WTC11 (cell line): ENCODE measurements at regions not wholly inside any gene's neighbourhood (a gene's known extent, or its start where the extent isn't known, plus 50 kb on each side); places are given as distances from the start of the nearest gene placed in this dataset.

Experiments used
- CREB1 ChIP-seq: sonication (generic); formaldehyde crosslinking; IDR thresholded peaks from 2 replicates; pipeline ENCODE4 v1.8.0; 2023; ENCODE audit warnings: mild to moderate bottlenecking, missing genetic modification reagents
- ELF4 ChIP-seq: sonication (generic); formaldehyde crosslinking; IDR thresholded peaks from 2 replicates; pipeline ENCODE4 v1.8.1; 2022; ENCODE audit warnings: low read depth, mild to moderate bottlenecking, moderate library complexity, missing genetic modification reagents
- ESRRA ChIP-seq: sonication (generic); formaldehyde crosslinking; IDR thresholded peaks from 2 replicates; pipeline ENCODE4 v1.8.1; 2022; ENCODE audit warnings: mild to moderate bottlenecking, missing genetic modification reagents, borderline replicate concordance
- JUN ChIP-seq: sonication (generic); formaldehyde crosslinking; IDR thresholded peaks from 2 replicates; pipeline ENCODE4 v1.8.0; 2023; ENCODE audit warnings: mild to moderate bottlenecking, missing genetic modification reagents
- MXD4 ChIP-seq: fragments of 250-450 bp; sonication (Bioruptor Pico); IDR thresholded peaks from 2 replicates; pipeline ENCODE4 v1.8.0; 2021; ENCODE audit warnings: mild to moderate bottlenecking, moderate library complexity, borderline replicate concordance
- NR1H2 ChIP-seq: sonication (generic); formaldehyde crosslinking; IDR thresholded peaks from 2 replicates; pipeline ENCODE4 v1.9.0; 2021; ENCODE audit warnings: mild to moderate bottlenecking, moderate library complexity, missing genetic modification reagents
- SMAD3 ChIP-seq: sonication (generic); formaldehyde crosslinking; IDR thresholded peaks from 2 replicates; pipeline ENCODE4 v1.8.0; 2022; ENCODE audit warnings: missing genetic modification reagents, mild to moderate bottlenecking, borderline replicate concordance
- SP1 ChIP-seq: sonication (generic); formaldehyde crosslinking; conservative IDR thresholded peaks from 2 replicates; pipeline ENCODE4 v1.8.1; 2022; ENCODE audit warnings: missing genetic modification reagents
- TEAD1 ChIP-seq: sonication (generic); formaldehyde crosslinking; IDR thresholded peaks from 2 replicates; pipeline ENCODE4 v1.8.0; 2022; ENCODE audit warnings: mild to moderate bottlenecking, missing genetic modification reagents
- ZNF121 ChIP-seq: sonication (generic); formaldehyde crosslinking; IDR thresholded peaks from 2 replicates; pipeline ENCODE4 v1.8.0; 2023; ENCODE audit warnings: missing genetic modification reagents
- TF ChIP-seq, protein P1 (sequence below): sonication (generic); formaldehyde crosslinking; IDR thresholded peaks from 2 replicates; pipeline ENCODE4 v1.8.1; 2022; ENCODE audit warnings: mild to moderate bottlenecking, missing genetic modification reagents, moderate library complexity, borderline replicate concordance
- TF ChIP-seq, protein P2 (sequence below): fragments of 200-600 bp; IDR thresholded peaks from 2 replicates; pipeline ENCODE4 v1.8.0; 2022; ENCODE audit warnings: antibody characterized with exemption
- TF ChIP-seq, protein P3 (sequence below): sonication (generic); formaldehyde crosslinking; IDR thresholded peaks from 2 replicates; pipeline ENCODE4 v1.8.1; 2023; ENCODE audit warnings: mild to moderate bottlenecking, missing genetic modification reagents, moderate library complexity
- TF ChIP-seq, protein P4 (sequence below): sonication (generic); formaldehyde crosslinking; conservative IDR thresholded peaks from 2 replicates; pipeline ENCODE4 v1.8.1; 2022; ENCODE audit warnings: mild to moderate bottlenecking, missing genetic modification reagents

DNA sequence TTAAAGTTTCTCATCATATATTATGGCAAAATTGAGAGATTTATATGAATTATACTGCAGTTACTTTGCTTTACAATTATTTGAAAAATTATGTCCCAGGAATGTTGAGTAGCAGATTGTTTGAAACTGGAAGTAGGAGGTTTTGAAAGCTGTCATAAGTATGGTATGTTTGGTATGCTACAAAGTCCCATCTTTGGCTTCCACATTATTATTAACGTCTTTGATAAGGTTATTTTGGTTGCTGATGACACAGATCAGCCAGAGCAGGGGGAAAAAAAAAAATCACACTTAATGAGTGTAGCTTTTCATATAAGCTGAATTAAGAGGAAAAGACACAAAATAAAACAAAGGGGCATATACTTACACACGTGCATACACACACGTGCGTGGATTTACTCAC is 130.1 kb downstream of the SLITRK1 start:
- no peak for TF ChIP-seq TEAD1 (CRISPR knock-in tag)
- TF ChIP-seq, protein P1, sequence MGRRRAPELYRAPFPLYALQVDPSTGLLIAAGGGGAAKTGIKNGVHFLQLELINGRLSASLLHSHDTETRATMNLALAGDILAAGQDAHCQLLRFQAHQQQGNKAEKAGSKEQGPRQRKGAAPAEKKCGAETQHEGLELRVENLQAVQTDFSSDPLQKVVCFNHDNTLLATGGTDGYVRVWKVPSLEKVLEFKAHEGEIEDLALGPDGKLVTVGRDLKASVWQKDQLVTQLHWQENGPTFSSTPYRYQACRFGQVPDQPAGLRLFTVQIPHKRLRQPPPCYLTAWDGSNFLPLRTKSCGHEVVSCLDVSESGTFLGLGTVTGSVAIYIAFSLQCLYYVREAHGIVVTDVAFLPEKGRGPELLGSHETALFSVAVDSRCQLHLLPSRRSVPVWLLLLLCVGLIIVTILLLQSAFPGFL (CRISPR knock-in tag) = no peak
- no peak for TF ChIP-seq JUN (CRISPR knock-in tag)
- TF ChIP-seq CREB1 (CRISPR knock-in tag) = no peak
- TF ChIP-seq ZNF121 (CRISPR knock-in tag) = no peak
- no peak for TF ChIP-seq SMAD3 (CRISPR knock-in tag)
- no peak for TF ChIP-seq SP1
- TF ChIP-seq, protein P2, sequence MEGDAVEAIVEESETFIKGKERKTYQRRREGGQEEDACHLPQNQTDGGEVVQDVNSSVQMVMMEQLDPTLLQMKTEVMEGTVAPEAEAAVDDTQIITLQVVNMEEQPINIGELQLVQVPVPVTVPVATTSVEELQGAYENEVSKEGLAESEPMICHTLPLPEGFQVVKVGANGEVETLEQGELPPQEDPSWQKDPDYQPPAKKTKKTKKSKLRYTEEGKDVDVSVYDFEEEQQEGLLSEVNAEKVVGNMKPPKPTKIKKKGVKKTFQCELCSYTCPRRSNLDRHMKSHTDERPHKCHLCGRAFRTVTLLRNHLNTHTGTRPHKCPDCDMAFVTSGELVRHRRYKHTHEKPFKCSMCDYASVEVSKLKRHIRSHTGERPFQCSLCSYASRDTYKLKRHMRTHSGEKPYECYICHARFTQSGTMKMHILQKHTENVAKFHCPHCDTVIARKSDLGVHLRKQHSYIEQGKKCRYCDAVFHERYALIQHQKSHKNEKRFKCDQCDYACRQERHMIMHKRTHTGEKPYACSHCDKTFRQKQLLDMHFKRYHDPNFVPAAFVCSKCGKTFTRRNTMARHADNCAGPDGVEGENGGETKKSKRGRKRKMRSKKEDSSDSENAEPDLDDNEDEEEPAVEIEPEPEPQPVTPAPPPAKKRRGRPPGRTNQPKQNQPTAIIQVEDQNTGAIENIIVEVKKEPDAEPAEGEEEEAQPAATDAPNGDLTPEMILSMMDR = no peak
- no peak for TF ChIP-seq NR1H2 (CRISPR knock-in tag)
- TF ChIP-seq ELF4 = no peak
- TF ChIP-seq, protein P3, sequence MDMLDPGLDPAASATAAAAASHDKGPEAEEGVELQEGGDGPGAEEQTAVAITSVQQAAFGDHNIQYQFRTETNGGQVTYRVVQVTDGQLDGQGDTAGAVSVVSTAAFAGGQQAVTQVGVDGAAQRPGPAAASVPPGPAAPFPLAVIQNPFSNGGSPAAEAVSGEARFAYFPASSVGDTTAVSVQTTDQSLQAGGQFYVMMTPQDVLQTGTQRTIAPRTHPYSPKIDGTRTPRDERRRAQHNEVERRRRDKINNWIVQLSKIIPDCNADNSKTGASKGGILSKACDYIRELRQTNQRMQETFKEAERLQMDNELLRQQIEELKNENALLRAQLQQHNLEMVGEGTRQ (CRISPR knock-in tag) = no peak
- TF ChIP-seq, protein P4, sequence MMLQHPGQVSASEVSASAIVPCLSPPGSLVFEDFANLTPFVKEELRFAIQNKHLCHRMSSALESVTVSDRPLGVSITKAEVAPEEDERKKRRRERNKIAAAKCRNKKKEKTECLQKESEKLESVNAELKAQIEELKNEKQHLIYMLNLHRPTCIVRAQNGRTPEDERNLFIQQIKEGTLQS (CRISPR knock-in tag) = no peak
- no peak for TF ChIP-seq ESRRA (CRISPR knock-in tag)
- TF ChIP-seq MXD4 = no peak
